GM18951 (cell line): ENCODE measurements at regions not wholly inside any gene's neighbourhood (a gene's known extent, or its start where the extent isn't known, plus 50 kb on each side); places are given as distances from the start of the nearest gene placed in this dataset.
"Not testable (repeated sequence)": the region's sequence is repeated elsewhere in the genome, so short reads cannot be mapped to it uniquely, and the experiment has no call there.

Source experiments
- POLR2A ChIP-seq: IDR thresholded peaks from 4 replicates; pipeline ENCODE4 v1.6.1; 2011; ENCODE audit warnings: mild to moderate bottlenecking; ENCODE audit not compliant: insufficient read length, insufficient read depth; ENCODE audit errors: extremely low read depth
- in situ Hi-C: fragments of 300-500 bp; cut with MboI; formaldehyde crosslinking; loops from one replicate; pipeline ENCODE4 v1.12.0; 2022; ENCODE audit warnings: low sequenced_read_pairs, mixed read lengths, inconsistent platforms; ENCODE audit not compliant: unreplicated experiment

DNA sequence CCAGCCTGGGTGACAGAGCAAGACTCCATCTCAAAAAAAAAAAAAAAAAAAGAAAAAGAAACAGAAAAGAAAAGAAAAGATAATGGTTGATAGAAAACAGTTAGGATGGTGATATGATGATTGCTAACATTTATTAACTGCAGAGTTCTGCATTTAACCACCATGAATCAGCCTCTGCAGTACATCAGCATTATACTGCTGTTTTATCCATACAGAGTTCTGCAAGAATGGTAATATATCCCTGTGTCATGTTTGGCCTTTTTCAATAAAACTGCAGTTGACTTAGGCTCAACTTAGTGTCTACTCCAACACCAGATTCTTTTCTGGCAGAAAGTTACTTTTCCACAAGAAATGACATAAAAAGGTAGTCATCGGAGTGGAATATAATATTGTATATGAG, 62.6 kb downstream of the DUSP6 start:
- in situ Hi-C loops, result no loop called here
- TF ChIP-seq POLR2A, result no peak

DNA sequence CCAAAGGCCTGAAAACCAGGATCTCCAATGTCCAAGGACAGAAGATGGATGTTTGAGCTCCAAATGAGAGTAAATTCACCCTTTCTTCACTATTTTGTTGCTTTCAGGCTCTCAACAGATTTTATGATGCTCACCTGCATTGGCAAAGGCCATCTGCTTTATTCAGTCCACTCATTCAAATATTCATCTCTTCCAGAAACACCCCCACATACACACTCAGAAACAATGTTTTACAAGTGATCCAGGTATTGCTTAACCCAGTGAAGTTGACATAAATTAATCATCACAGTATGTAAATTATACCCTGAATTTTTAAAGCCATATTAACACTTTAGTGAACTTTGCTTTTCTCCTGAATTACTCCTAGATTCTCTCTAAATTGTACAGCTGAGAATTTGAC, 63.3 kb downstream of the DUSP6 start:
- in situ Hi-C loops, result no loop called here
- no peak for TF ChIP-seq POLR2A

DNA sequence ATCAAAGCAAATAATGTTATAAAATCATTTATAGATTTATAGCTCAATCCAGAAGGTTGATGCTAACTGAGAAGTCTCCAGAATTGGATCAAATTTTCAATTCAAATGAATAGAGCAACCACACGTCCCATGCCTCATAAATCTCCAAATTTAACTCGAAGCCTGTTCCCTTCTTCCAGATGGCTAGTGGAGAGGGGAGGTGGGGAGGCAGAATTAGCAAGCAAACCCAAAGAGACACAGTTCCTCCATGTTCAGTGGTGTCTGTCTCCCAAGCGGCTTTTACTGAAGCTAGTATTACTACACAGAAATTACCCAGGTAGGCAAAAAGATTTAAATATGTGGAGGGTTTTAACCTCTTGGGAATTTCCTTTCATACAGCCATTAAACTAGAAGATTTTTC, 65.8 kb downstream of the DUSP6 start:
- no peak for TF ChIP-seq POLR2A
- in situ Hi-C loops, result no loop called here

DNA sequence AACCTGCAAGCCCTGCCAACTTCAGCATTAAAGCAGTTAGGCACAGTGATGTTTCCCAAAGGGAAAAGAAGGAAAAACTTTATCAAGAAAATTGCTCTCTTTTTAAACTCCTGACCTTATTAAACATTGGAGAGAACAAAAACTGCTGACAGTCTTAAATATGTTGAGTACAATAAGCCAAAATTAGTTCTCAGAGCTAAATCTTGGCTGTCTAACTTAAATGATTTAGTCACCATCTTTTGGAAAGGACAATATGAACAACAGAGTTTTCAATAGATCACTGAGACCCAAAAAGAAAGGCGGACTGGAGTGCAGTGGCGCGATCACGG, 70.8 kb downstream of the DUSP6 start:
- in situ Hi-C loops, result no loop called here

DNA sequence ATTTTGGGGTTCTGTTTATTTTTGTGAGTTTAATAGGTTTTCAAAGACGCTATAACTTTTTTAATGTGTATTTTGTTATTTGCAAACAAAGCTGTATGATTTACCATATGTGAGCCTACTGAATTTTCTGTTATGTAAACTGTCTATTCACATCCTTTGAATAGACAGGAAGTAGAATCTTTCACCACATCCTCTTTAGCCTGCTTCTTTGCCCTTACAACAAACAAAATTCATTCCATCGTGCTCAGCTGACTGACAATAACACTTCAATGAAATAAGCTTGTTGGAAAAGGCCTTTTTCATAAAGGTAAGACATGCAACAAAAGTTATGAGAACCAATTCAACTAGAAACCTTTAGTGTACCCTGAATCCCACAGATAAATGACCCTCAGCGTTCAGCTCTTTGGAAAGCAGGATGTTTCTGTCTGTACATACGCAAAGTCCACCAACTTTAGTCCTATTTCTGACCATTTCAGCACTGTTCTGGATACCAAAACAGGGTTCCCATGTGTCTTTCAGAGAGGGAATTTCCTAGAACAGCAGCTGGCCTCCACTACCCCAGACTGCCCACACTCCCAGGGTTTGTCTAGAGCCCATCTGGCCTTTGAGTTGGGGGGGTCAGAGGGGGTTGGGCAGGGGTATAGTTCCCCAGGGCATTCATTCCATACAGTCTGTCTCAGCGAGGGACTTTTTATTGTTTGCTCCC, 71.3 kb downstream of the DUSP6 start:
- no peak for TF ChIP-seq POLR2A
- in situ Hi-C loops, result no loop called here

More for the DNA sequence above, 70.8 kb downstream of the DUSP6 start:
- TF ChIP-seq POLR2A, result no peak

DNA sequence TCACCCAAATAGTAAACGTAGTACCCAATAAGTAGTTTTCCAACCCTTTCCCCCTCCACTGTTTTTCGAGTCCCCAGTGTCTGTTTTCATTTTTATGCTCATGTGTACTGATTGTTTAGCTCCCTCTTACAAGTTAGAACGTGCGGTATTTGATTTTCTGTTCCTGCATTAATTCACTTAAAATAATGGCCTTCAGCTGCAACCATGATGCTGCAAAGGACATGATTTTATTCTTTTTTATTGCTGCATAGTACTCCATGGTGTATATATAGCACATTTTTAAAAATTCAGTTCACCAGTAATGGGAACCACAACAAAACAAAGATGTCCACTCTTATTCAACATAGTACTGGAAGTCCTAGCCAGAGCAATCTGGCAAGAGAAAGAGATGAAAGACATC, 72.8 kb downstream of the DUSP6 start:
- in situ Hi-C loops, result no loop called here
- TF ChIP-seq POLR2A, result no peak

DNA sequence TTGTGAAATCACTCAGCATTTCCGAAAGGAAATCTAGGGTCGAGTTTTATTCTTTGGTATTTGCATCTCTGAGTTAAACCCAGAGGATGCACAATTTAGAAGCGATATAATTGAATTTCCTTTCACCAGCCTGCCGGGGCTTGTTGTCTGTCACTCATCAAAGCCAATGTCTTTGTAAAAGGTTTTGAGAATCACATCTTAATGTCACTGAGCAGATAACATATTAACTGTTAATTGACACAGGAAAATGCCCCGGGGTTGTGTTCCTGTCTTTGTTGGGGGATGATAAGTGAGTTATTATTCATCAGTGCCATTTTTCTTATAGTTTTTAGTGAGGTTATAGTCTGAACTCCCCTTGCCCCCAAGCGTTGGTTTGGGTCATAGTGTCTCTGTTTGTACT, 73.4 kb downstream of the DUSP6 start:
- in situ Hi-C loops, result no loop called here
- TF ChIP-seq POLR2A, result no peak

DNA sequence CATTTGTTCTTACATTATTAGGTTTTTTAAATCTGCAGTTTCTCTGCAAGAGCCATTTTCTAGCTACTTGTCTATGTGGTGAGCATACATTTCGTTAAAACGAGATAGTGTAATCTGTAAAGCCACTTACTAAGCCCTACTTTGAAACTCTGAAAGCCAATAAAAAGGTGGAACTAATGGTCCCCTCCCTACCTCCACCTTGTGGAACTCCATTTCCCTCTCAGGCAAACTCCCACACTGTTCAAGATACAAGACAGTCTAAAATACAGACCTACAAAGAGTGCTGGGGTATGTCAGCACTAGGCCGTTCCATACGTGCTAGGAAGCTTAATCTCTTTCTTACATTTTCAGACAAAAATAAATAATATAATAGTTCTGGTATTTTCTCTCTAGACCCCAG, 74.1 kb downstream of the DUSP6 start:
- TF ChIP-seq POLR2A, result no peak
- in situ Hi-C loops, result no loop called here

DNA sequence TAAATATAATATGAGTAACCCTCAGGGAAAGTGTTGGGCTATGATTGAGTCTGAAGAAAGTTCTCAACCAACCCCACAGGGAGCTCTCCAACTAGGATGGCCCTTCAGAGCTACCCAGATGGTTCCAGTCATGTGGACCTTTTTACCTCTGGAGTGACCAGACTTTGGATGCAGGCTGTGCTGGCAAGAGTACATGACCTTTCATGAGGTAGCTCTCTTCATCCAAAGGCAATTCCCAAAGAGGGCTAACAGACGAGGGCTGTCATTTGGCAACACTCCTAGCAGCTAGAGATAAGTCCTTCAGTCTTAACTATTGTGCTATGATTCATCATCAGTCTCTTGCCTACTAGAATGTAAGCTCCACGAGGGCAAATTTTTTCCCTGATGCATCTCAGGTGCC, 75.4 kb downstream of the DUSP6 start:
- in situ Hi-C loops, result no loop called here
- no peak for TF ChIP-seq POLR2A

DNA sequence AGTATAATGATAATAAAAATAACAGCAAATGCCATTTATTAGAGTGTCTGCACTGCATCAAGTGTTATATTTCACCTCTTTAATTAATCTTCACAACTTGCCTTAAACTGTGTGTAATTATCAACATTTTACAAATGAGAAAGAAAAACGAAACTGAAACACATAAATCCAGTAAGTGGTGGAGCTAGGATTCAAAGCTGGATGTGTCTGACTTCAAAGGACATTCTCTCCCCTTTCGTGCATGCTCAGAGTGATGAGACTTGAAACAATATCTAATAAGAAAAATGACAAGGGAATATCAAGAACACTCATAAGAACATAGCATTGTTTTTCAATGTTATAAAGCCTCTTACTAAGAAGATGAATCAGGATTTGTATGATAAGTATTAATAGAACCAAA, 78.8 kb downstream of the DUSP6 start:
- TF ChIP-seq POLR2A, result no peak
- in situ Hi-C loops, result no loop called here

DNA sequence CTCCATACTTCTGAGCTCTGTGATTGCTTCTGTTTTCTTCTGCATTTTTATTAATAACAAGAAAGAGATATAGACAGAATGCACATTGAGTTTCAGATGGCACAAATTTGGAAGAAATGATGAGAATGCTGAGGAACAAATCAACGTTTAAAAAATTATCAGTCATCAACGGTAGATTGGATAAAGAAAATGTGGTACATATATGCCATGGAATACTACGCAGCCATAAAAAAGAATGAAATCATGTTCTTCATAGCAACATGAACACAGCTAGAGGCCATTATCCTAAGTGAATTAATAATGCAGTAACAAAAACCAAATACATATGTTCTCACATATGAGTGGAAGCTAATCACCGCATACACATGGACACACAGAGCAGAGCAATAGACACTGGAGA, 81.8 kb downstream of the DUSP6 start:
- no peak for TF ChIP-seq POLR2A
- in situ Hi-C loops, result no loop called here

DNA sequence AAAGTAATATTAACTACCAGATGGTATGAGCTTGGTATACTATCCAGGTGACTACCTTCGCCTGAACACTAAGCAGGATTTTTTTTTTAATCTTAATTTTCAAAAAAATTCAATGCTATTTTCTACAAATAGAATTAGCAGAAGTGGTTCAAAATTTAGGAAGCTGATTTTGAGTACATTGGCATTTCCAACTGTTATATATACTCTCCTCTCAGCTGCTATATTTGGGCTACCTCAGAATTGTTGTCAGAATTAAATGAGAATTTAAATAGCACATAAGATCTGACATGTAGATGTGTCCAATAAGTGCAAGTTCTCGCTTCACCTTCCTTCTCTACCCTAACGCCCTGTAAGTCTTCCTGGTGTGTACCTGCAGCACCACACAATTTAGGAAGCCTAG, 83.1 kb downstream of the DUSP6 start:
- in situ Hi-C loops, result no loop called here
- no peak for TF ChIP-seq POLR2A

DNA sequence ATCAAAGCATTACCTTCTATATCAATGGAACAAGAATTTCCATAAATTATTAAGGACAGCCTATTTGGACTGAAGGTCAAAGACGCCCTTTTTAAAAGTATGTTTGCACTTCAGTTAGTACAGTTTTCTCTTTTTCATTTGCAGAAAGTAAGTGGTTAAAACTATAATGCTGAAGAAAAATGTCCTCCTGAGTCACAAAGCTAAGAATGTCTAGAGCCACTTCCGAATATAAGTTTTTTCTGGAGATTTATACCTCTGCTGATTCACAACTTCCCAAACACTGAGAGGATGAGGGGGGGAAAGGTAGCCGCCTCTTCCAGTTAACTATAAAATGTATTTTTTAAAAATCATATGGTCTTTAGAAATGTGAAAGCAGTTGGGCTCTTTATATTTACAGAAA, 84.9 kb downstream of the DUSP6 start:
- in situ Hi-C loops, result no loop called here
- TF ChIP-seq POLR2A, result no peak

DNA sequence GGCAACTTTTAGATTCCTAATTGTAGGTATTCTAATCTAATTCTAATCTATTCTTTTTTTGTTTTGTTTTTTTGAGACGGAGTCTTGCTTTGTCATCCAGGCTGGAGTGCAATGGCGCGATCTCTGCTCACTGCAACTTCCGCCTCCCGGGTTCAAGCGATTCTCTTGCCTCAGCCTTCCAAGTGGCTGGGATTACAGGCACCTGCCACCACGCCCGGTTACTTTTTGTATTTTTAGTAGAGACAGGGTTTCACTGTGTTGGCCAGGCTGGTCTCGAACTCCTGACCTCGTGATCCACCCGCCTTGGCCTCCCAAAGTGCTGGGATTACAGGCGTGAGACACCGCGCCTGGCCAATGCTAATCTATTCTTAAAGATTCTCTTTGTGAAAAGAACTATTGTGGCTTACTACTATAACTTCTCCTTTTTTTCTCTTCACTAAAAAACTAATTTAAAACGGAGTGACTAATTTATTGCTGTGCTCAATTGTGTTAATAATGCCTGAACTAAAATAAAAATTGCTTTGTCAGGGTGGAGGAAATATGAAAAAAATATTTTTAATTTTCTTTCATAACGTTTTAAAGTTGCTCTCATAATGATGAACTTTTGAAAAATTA, 85.6 kb downstream of the DUSP6 start:
- in situ Hi-C loops, result not testable (repeated sequence)

DNA sequence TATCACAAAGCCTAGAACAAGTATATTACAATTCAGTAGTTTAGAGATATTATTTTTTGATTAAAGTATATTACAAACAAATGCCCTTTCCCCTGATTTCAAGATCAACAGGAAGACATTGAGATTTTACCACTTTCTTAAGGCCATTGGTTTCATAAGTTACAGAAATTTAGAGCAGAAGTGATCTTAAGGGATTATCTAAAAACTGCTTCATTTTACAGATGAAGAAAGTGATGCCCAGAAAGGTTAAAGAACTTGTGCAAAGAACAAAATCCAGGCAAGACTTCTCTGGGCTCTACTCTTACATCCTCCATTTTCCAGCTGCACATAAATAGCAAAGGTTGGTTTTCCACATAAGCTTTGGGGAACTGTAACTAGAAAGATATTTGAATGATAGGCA, 87.5 kb downstream of the DUSP6 start:
- no peak for TF ChIP-seq POLR2A

More for the DNA sequence above, 87.5 kb downstream of the DUSP6 start:
- in situ Hi-C loops, result no loop called here
